ENCODE measurements at regions not wholly inside any gene's neighbourhood (a gene's known extent, or its start where the extent isn't known, plus 50 kb on each side); places are given as distances from the start of the nearest gene placed in this dataset.

GRCh38 chr4:116005037-116005805, 891.8 kb upstream of the NDST4 start:
- H3K27ac ChIP-seq (ENCODE audit: low read length): no peak overlapping the region
- in situ Hi-C loops (cut with HindIII; ENCODE audit: low pct_unique_long_range_greater_than_20kb, low sequenced_read_pairs): no loop called here
- intact Hi-C loops (cut with micrococcal nuclease; ENCODE audit: unreplicated experiment): no loop called here
- H3K4me1 ChIP-seq (ENCODE audit: control insufficient read depth, insufficient read depth, low read length): no peaks in the 10 kb centered on the region
- no TSS peak for BruUV-seq (replicated peaks)
- no peaks in the 10 kb centered on the region for H3K27me3 ChIP-seq (ENCODE audit: control insufficient read depth, insufficient read depth, low read length)
- no peak overlapping the region for H3K4me3 ChIP-seq (ENCODE audit: low read depth in 2 of 2, low read length in 2 of 2)
- TF ChIP-seq POLR2AphosphoS5 (IDR thresholded peaks at IDR 0.05; ENCODE audit: low read depth, low read length): no peak
- TF ChIP-seq SIN3A (IDR thresholded peaks at IDR 0.05; ENCODE audit: borderline replicate concordance, insufficient read depth, low read depth, low read length): no peak
- TF ChIP-seq, protein P1, sequence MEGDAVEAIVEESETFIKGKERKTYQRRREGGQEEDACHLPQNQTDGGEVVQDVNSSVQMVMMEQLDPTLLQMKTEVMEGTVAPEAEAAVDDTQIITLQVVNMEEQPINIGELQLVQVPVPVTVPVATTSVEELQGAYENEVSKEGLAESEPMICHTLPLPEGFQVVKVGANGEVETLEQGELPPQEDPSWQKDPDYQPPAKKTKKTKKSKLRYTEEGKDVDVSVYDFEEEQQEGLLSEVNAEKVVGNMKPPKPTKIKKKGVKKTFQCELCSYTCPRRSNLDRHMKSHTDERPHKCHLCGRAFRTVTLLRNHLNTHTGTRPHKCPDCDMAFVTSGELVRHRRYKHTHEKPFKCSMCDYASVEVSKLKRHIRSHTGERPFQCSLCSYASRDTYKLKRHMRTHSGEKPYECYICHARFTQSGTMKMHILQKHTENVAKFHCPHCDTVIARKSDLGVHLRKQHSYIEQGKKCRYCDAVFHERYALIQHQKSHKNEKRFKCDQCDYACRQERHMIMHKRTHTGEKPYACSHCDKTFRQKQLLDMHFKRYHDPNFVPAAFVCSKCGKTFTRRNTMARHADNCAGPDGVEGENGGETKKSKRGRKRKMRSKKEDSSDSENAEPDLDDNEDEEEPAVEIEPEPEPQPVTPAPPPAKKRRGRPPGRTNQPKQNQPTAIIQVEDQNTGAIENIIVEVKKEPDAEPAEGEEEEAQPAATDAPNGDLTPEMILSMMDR (IDR thresholded peaks at IDR 0.05): no peak
- no peak for TF ChIP-seq REST (IDR thresholded peaks at IDR 0.05; ENCODE audit: insufficient read depth in 1 of 2, low read depth in 2 of 2, low read length in 1 of 2)
- no peak for TF ChIP-seq TCF7L2 (IDR thresholded peaks at IDR 0.05; ENCODE audit: low read depth, low read length)
- CTCF ChIA-PET: no interaction called here
- DNase-seq (ENCODE audit: low read depth, low spot score) (no peak), ATAC-seq (no peak)
- POLR2A ChIA-PET: no interaction called here
- no peaks in the 10 kb centered on the region for H3K9me3 ChIP-seq (ENCODE audit: control insufficient read depth, insufficient read depth, low read depth, low read length)
- no peaks in the 10 kb centered on the region for H3K36me3 ChIP-seq (ENCODE audit: control insufficient read depth, insufficient read depth, low read length)

- H3K9me3 ChIP-seq (ENCODE audit: control insufficient read depth, insufficient read depth, low read depth, low read length): no peaks in the 10 kb centered on the region
- no TSS peak for BruUV-seq (replicated peaks)
- H3K36me3 ChIP-seq (ENCODE audit: control insufficient read depth, insufficient read depth, low read length): no peaks in the 10 kb centered on the region
- no peak for DNase-seq (ENCODE audit: low read depth, low spot score)
- no peak overlapping the region for H3K27ac ChIP-seq (ENCODE audit: low read length)
- H3K4me1 ChIP-seq (ENCODE audit: control insufficient read depth, insufficient read depth, low read length): no peaks in the 10 kb centered on the region
- H3K4me3 ChIP-seq (ENCODE audit: low read depth in 2 of 2, low read length in 2 of 2): no peak overlapping the region
- in situ Hi-C loops (cut with HindIII; ENCODE audit: low pct_unique_long_range_greater_than_20kb, low sequenced_read_pairs) (no loop called here), intact Hi-C loops (cut with micrococcal nuclease; ENCODE audit: unreplicated experiment) (no loop called here)
- CTCF ChIA-PET: interaction anchor here (0.9 kb wide), 1 partner anchor 15 kb away, joined by 3 read pairs; no protein-coding TSS in a partner anchor
- ATAC-seq: no peak
- no peaks in the 10 kb centered on the region for H3K27me3 ChIP-seq (ENCODE audit: control insufficient read depth, insufficient read depth, low read length)
- POLR2A ChIA-PET: no interaction called here
- no peak for TF ChIP-seq TCF7L2 (IDR thresholded peaks at IDR 0.05; ENCODE audit: low read depth, low read length)
- no peak for TF ChIP-seq REST (IDR thresholded peaks at IDR 0.05; ENCODE audit: insufficient read depth in 1 of 2, low read depth in 2 of 2, low read length in 1 of 2)
- TF ChIP-seq, protein P1 (IDR thresholded peaks at IDR 0.05): no peak
- TF ChIP-seq SIN3A (IDR thresholded peaks at IDR 0.05; ENCODE audit: borderline replicate concordance, insufficient read depth, low read depth, low read length): no peak
- TF ChIP-seq POLR2AphosphoS5 (IDR thresholded peaks at IDR 0.05; ENCODE audit: low read depth, low read length): no peak
Observed at GRCh38 chr4:116001291-116001690, 887.9 kb upstream of the NDST4 start.
